NCI-H226 (cell line): ENCODE measurements at regions not wholly inside any gene's neighbourhood (a gene's known extent, or its start where the extent isn't known, plus 50 kb on each side); places are given as distances from the start of the nearest gene placed in this dataset.
"Not testable (repeated sequence)": the region's sequence is repeated elsewhere in the genome, so short reads cannot be mapped to it uniquely, and the experiment has no call there.

ENCODE experiments used
- DNase-seq: peaks from one replicate; pipeline ENCODE4 v3.0.0-alpha.2; 2015

DNA sequence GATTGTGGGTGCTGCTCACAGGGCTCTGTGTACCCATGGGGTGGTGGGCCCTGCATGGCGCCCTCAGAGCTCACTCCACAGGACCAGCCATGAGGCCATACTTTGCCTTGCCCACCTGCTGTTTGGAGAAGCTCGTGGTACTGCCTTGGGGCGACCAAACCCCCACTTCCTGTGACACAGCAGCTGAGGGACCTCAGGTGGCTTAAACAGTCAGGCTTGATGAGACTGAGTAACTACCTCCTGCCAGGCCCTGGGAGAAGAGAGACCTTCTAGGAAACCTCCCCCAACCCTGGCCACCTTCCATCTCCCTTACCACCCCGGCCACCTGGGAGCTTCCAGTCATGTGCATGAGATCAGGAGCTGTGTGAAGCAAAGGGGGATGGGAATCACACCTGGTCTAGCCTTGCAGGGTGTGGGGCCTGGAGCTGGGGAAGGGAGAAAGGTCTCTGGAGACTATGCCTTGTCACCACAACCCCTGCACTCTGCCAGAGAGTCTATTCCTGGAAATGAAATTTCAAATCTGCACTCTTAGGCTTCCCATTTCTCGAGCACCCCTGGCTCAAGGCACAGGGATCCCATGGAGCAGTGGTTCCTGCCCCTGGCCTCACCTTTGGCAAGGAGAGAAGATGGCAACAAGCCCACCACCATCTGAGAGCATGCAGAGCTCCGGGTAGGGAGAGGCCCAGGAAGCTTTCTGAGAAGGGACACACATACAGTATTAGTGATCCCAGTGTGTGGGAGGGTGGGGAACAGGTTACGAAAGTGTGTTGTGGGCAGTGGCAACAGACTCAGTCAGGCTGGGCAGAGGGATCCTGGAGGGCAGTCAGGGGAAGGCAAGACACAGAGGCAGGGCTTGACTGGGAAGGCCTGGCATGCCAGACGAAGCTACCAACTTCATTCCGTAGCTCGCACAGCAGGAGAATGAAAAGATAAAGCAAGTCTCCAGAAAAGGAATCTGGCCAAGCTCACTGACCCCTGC, 125.0 kb downstream of the URI1 start:
- no peak for DNase-seq

DNA sequence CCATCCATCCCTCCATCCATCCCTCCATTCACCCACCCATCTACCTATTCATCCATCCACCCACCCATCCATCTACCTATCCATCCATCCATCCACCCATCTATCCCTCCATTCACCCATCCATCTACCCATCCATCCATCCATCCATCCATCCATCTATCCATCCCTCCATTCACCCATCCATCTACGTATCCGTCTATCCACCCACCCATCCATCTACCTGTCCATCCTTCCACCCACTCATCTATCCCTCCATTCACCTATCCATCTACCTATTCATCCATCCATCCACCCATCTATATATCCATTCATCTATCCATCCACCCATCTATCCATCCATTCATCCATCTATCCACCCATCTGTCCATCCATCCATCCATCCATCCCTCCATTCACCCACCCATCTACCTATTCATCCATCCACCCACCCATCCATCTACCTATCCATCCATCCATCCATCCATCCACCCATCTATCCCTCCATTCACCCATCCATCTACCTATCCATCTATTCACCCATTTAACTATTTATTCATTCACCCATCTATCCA, 126.0 kb downstream of the URI1 start:
- DNase-seq, result not testable (repeated sequence)

DNA sequence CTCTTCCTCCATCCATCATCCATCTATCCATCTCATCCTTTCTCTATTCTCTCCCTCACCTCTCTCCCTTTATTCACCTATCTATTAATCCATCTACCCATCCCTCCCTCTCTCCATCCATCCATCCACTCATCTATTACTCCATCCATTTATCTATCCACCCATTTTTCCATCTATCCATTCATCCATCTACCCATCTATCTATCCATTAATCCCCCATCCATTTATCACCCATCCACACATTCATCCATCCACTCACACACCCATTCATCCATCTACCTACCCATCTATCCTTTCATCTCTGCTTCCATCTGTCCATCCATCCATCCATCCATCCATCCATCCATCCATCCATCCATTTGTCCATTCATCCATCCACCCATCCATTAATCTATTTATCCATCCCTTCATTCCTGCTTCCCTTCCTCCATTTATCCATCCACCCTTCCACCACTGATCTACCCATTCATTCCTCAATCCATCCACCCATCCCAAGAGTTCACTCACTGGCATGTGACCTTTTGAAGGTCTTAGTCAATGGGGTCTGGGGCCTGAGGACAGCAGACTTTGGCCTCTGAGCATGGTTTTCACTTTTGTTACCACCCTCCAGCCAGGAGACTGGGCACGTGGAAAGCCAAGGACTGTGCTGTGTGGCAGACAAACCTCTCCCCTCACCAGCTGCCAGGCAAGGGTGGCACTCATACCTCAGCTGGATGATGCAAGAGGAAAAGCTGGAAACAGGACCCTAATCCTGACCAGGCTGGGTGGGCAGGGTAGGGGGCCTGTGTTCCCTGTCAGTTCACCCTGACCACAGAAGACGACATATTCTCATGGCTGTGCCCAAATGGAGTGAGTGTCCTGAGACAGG, 126.7 kb downstream of the URI1 start:
- no peak for DNase-seq

- no peak for DNase-seq
Observed at GRCh38 chr19:30069535-30070197, 127.6 kb downstream of the URI1 start.

GRCh38 chr19:30070198-30070967, 128.3 kb downstream of the URI1 start:
- no peak for DNase-seq

DNA sequence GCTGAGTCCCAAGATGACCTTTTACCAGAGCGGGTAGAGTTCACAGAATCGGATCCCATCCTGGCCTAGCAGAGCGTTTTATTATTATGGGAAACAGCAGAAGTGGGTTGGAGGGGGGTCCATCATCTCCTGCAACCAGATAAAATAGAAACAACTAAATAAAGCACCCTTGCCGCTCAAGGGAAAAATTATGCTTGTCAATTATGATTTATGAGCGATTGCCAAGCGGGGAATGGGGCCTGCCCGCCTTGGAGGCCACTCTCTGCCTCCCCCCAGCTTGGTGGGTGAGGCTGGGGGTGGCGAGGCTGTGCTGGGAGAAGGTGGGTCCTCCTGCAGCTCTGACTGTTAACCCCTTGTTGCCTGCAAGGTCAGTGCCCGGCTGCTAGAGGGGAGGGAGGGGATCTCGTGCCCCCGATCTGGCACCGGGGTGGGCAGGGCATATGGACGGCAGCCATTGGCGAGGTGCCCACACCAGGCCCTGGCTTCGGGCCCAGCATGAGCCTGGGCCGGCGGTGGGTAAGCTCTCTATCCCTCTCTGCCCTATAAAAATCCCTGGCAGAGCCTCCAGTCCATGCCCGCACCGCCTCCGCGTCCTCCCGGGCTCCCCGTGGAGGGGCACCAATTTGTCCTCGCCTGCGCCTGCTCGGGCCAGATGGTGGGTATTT, 129.1 kb downstream of the URI1 start:
- DNase-seq, result no peak

DNA sequence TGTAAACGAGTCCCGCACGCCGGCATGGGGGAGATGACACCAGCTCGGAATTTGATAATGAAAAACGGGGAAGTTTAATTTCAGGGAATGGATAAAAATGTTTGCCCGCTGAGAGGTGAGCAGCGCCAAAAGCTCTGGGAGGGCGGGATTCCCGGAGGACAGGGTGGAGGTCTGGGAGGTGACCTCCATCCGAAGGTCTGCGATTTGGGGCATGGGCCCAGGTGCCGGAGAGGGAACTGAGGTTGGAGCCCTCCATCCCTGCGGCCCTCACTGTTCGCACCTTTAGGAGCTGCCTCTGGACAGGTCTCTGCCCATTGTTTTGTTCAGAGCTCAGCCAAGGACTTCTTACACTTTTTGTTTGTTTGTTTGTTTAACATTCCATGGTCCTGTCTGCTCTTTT, 129.8 kb downstream of the URI1 start:
- no peak for DNase-seq

DNA sequence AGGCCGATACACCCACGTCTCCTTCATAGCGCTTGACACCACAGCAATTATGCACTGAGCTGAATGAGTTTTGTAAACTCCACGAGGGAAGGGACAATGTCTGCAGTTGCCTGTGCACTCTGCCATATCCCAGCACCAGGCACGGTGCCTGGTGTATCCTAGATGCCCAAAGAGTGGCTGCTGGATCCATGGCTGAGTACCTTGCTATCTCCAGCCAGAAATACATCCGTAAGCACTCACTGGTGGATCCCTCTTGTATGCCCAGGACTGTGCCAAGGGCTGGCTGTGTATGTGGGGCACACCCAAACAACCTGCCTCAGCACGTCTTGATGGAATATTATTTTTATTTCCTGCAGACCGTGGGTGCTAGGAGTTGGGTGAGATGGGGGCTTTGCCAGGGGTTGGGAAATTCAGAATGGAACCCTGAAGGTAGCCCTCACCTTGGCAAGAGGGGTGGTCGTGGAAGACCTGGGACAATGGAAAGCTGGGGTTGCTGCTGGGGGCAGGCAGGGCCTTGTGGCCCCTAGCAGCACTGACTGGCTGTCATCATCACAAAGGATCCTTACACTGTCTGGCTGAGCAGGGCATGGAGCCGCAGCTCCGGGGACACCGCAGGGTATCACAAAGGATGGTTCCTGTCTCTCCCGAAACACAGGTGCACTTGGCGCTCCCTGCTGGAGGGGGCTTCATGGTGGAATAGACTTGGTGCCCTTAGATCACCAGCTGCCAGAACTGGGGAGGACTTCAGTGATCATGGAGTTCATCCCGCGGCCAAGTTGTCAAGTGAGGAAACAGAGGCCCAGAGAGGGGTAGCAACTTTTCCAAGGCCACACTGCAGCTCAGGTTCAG, 131.3 kb downstream of the URI1 start:
- no peak for DNase-seq

GRCh38 chr19:30074096-30074495, 132.1 kb downstream of the URI1 start:
- no peak for DNase-seq

- DNase-seq, result no peak
Observed at GRCh38 chr19:30074741-30075715, 133.0 kb downstream of the URI1 start.

DNA sequence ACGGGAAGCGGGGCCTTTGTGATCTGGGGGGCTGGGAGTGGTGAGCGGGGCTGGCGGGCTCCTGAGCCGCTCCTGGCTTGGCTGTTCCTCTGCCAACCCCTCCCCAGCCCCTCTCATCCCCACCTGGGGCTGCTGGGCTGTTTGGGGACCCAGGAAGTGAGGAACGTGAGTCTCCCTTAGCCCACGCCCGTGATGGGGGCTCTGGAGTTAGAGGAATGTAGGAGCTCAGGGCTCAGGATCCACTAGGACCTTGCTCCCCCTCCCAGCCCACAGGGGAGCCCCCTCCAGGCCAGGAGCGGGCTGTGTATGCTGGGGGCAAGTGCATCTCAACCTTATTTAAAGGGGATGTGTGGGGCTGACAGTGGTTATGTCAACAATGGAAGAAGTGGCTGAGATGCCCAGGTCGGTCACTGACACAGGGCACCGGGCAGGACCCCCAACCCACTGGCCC, 134.1 kb downstream of the URI1 start:
- no peak for DNase-seq

GRCh38 chr19:30076751-30077670, 135.0 kb downstream of the URI1 start:
- no peak for DNase-seq

DNA sequence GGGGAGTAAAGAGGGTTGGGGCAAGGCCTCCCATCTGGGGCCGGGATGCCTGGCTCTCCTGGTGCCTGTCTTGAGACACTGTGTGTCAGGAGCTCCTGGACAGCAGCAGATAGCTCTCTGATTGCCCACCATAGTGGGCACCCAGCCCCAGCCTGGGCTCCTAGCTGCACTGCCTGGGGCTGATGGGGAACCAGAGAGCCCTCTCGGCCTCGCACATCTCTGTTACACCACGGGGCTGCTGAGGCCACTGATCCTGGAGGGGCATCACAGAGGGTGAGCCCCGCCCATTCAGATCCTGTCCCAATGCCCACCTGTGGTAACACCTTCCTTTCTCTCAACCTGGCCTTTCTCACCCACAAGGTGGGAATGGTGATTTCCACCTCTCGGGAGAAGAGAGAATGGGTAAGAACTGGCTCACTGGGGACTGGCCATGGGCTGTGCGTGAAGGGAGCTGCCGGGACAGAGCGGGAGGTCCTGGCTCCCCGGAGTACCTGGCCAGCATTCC, 135.9 kb downstream of the URI1 start:
- DNase-seq, result no peak

DNA sequence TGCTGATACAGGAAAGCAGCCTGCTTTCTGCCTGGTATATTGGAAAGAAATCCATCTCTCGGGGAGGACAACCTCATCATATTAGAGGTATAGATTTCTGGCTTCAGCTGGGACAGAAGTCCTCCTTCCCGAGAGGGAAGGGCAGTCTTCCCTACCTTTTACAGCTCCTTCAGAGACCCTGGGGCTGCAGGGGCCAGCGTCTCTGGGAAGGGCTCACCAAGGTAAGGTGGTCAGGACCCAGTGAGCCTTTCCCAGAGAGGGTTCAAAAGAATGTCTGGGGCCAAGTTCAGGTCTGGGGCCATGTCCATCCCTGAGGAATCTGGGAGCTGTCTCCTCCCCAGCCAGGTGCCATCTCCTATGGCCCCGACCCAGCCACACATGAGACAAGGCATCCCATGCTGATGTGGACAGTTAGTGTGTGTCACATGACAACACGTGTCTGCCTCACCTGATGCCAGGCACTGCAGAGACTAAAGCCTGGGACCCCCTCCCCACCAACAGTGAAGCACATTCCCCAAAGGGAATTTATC, 136.4 kb downstream of the URI1 start:
- DNase-seq, result no peak

GRCh38 chr19:30079200-30079599, 137.2 kb downstream of the URI1 start:
- DNase-seq, result no peak

- no peak for DNase-seq
Observed at GRCh38 chr19:30082168-30082567, 140.1 kb downstream of the URI1 start.

- DNase-seq, result no peak
Observed at GRCh38 chr19:30082611-30083010, 140.6 kb downstream of the URI1 start.
